Activated CD4-positive, CD25-positive, alpha-beta regulatory T cell treated with anti-CD3 and anti-CD28 coated beads, Interleukin-2, amount 50 U/mL, for 16 hours (primary cell): ENCODE measurements at regions not wholly inside any gene's neighbourhood (a gene's known extent, or its start where the extent isn't known, plus 50 kb on each side); places are given as distances from the start of the nearest gene placed in this dataset.

Experiments
- DNase-seq: peaks from one replicate; pipeline ENCODE4 v3.0.0-alpha.2; 2020; ENCODE audit warnings: low read depth, low spot score

DNA sequence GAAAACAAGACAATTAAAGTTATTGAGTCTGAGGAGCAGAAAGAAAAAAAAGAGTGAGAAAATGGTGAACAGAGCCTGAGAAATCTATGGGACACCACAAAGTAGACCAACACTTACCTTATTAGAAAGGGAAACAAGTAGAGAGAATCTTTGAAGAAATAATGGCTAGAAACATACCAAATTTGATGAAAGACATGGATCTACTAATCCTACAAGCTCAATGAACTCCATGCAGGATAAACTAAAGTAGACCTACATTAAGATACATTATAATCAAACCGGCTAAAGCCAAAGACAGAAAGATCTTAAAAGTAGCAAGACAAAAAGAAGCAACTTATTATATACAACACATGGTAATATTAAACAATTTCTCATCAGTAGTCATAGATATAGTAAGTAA lies 782.3 kb upstream of the GHITM start:
- DNase-seq, result no peak

- no peak for DNase-seq
Measured at GRCh38 chr10:83357627-83358026, 781.7 kb upstream of the GHITM start.

- DNase-seq, result no peak
Measured at GRCh38 chr10:83367036-83367435, 772.3 kb upstream of the GHITM start.

GRCh38 chr10:83371696-83372490 lies 767.4 kb upstream of the GHITM start:
- no peak for DNase-seq

- no peak for DNase-seq
Measured at GRCh38 chr10:83372646-83373045, 766.7 kb upstream of the GHITM start.

DNA sequence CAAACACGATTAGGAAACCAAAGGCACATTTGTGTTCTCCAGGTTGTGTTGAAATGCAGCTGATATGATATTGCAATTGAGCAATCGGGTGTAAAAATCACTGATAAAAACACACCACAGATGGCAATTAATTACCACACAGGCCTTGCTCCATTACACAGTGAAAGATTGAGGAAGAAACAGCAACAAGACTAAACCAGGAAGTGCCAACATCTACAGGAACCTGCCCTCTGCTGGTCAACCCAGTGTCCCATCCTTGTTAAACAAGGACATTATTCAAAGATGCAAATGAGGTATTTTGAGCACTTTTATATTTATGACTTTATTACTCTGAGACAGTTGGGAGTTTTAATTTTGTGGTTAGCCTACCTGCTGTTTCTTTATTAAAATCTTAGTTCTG lies 765.6 kb upstream of the GHITM start:
- DNase-seq, result no peak

DNA sequence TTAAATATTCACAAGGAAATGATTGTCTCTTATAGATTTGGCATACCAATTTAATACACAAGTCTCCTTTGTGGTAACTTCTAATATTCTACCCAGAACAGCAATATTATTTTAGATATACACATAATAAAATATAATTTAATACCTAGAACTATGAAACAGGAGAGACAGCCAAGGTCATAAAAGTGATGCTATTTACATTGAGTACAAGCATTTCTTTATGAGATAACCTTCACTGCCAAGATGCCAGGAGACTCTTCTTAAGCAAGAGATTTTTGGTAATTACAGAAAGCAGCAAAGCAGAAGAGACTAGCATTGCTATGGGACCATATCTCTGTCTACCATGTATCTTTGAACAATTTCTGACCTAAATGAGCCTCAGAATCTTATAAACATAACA lies 764.6 kb upstream of the GHITM start:
- DNase-seq, result no peak

DNA sequence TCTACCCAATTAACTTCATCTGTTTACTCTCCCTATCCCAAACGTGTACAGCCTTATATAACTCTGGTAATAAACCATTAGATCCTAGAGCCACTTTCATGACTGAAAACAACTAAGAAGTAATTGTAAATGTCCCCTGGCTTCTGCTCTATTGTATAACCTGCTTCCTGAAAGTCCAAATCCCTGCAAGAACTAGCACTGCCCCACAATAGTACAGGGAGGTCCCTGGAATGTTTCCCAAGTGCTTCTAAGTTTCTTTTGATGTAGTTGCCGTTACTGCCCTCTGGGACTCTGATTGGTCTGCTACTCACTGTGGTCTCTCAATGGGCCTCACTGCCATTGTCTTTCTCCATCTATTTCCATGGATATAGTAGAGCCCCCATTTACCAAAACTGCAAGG lies 764.0 kb upstream of the GHITM start:
- no peak for DNase-seq

DNA sequence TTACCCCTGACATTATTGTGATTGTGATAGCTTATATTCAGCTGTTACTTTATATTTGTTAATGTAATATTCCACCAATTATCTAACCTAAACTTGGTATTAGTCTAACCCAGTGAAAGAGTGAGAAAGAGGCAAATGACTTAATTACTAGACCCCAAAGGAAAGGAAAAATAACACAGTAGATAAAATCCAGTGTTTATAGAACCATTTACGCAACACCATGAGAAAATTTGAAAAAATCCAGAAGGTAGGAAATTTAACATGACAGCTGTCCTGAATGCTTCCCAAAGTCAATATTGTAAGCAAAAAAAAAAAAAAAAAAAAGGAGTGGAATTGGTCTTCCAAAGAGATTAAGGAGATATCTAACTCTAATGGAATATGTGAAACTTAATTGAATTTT lies 741.5 kb upstream of the GHITM start:
- DNase-seq, result no peak

GRCh38 chr10:83410570-83410969 lies 728.7 kb upstream of the GHITM start:
- no peak for DNase-seq

GRCh38 chr10:83425306-83425705 lies 714.0 kb upstream of the GHITM start:
- no peak for DNase-seq

DNA sequence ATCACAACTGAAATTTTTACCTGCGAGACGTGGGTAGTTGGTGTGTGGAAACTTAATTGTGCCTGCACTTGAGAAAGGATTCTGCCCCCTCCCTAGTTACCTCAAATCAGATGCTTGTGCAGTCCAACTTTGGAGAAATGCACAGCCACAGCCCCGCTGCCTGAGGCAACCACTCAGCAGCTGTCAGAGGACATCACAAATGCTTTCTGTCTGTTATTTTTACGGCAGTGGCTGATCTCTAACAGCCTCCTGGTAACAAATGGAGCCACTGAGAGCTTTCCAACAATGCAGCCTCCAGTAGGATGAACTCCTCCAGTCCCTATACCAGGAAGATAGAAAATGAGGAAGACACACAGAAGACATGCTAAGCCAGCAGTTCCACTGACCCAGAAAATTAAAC lies 712.2 kb upstream of the GHITM start:
- DNase-seq, result no peak

GRCh38 chr10:83432261-83433045 lies 706.9 kb upstream of the GHITM start:
- DNase-seq, result no peak

DNA sequence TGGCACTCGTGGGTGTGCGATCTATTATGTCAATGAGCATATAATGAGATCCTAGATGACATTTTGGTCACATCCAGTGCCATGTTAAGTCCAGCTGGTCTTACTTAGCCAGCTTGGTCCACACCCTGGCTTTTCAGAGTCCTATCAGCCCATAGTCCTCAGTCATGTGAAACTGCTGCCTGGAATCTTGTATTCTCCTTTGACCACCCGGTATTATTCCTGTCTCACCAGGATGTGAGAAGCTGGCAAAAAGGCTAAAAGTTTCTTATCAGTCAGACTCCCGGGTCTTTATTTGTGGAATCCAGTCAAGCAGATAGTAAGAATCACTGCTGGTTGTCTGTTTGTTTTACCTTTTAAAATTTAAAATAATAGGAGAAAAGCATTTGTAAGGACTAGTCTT lies 705.6 kb upstream of the GHITM start:
- DNase-seq, result no peak

GRCh38 chr10:83448013-83448412 lies 691.3 kb upstream of the GHITM start:
- DNase-seq, result no peak

DNA sequence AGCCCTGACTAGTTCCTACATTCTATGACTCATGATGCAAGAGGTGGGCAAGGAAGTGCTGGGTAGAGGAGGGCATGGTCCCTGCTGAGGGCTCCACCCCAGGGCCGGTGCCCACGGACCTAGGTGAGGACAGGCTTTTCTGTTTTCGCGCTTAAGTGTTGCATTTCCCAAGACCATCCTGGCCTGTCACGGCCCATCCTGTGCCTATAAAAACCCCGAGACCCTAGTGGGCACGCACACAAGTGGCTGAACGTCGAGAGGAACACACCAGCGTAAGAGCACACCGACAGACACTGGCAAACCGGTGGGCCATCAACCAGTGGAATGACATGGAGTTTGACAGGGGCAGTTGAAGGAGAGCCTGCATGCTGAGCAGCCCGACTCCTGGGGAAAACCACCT lies 680.7 kb upstream of the GHITM start:
- no peak for DNase-seq

DNA sequence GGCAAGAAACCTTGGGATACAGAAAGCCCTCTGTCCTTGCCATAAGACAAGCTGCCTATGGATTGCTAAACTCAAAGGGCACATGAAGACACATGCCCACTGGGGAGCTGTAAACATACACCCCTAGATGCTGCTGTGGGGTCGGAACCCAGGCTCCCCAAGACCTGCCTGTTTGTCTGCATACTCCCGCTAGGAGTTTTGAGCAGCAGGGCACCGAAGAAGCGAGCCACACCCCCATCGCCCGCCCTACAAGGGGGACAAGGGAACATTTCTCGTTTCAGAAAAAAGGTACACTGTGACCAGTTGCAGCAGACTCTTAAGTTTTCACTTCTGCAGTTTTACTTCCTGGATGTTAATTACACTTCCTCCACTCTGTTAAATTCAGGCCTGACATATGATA lies 680.2 kb upstream of the GHITM start:
- no peak for DNase-seq

DNA sequence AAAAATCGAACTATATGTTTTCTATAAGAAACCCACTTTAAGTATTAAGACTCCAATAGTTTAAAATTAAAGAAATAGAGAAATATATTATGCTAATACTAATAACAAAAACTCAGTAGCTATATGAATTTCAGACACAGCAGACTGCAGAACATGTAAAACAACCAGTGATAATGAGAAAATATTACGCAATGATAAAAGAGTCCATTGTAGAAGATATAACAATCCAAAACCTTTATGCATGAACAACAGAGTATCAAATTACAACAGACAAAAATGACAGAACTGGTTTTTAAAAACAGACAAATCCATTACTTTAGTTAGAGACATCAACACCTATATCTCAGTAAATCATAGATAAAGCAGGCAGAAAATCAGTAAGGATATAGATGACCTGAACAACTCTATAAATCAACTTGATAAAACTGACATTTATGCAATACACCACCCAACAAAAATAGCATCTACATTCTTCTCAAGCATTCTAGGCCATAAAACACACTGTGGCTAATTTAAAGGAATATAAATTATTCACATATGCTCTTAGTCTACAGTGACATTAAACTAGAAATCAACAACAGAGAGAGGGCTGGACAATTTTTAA lies 669.5 kb upstream of the GHITM start:
- DNase-seq, result no peak

DNA sequence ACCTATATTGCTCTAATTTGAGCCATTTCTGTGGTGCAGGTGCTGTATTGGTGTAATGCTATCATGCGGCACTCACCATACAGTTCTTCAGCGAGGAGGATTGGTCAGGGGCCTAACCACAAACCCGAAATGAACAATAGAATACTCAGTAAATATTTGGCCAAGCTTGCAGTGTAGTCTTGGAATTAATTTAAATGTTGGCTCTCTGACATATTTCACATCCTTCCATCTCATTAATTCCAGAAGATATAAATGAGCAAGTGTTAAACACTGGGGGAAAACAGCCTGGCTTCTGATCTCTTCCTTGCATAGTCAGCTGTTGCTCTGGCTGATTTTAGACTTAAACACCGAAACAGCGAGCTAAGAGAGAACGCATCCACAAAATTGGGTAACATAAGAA lies 663.1 kb upstream of the GHITM start:
- DNase-seq, result no peak

DNA sequence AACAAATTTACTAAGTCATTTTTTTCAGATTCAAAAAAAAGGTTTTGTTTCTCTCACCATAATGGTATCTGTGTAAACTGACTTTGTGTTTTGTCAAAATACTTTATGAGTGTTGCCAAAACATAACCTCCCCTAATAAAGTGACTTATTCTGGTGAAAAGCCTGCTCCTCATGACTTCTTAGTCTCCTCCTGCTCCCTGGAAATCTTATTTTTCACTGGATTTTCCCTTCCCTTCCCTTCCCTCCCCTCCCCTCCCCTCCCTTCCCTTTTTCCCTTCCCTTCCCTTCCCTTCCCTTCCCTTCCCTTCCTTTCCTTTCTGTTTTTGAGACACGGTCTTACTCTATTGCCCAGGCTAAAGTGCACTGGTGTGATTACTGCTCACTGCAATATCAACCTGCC lies 650.1 kb upstream of the GHITM start:
- DNase-seq, result no peak

GRCh38 chr10:83492004-83492403 lies 647.3 kb upstream of the GHITM start:
- DNase-seq, result no peak

DNA sequence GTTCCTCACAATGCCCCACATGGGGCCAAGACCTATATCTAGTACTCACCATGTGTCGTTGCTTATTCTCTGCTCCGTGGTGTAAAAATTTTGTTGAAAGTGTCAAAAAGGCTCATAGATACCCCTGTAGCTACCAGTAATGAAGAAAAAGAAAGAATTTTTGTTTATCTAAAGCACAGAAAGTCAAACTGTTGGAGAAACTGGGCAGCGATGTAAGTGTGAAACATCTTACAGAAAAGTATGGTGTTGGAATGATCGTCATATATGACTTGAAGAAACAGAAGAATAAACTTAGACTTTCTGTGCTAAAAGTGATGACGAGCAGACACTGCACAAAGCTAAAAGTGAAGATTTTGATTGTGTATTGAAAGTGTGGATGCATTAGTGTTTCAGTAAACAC lies 626.6 kb upstream of the GHITM start:
- DNase-seq, result no peak

- no peak for DNase-seq
Measured at GRCh38 chr10:83515001-83515400, 624.3 kb upstream of the GHITM start.
